H1 (cell line): ENCODE measurements at regions not wholly inside any gene's neighbourhood (a gene's known extent, or its start where the extent isn't known, plus 50 kb on each side); places are given as distances from the start of the nearest gene placed in this dataset.

Source experiments
- CEBPB ChIP-seq: IDR thresholded peaks from 2 replicates; pipeline ENCODE4 v1.6.1; 2012; ENCODE audit warnings: low read depth, low read length
- CHD2 ChIP-seq: IDR thresholded peaks from 2 replicates; pipeline ENCODE4 v1.6.1; 2012; ENCODE audit warnings: low read length, improper control_type of control experiment
- EZH2 ChIP-seq: fragments of 200-600 bp; sonication (generic); IDR thresholded peaks from 2 replicates; pipeline ENCODE4 v1.7.1; 2012; ENCODE audit warnings: low read depth, mild to moderate bottlenecking, moderate library complexity, low read length, inconsistent platforms; ENCODE audit not compliant: severe bottlenecking
- KDM5A ChIP-seq: fragments of 200-600 bp; IDR thresholded peaks from 2 replicates; pipeline ENCODE4 v1.7.1; 2012; ENCODE audit warnings: mild to moderate bottlenecking, low read length, inconsistent platforms, mixed read lengths
- NRF1 ChIP-seq: IDR thresholded peaks from 2 replicates; pipeline ENCODE4 v1.6.1; 2011; ENCODE audit warnings: mild to moderate bottlenecking, low read depth, low read length, improper control_type of control experiment
- POLR2A ChIP-seq, 2 experiments: IDR thresholded peaks; 1 replicate in 1 of 2; 2 replicates in 1 of 2; pipeline ENCODE4 v1.6.1; 2011; ENCODE audit warnings: low read depth in 2 of 2, low read length in 2 of 2, mild to moderate bottlenecking in 2 of 2; ENCODE audit errors: control extremely low read depth in 1 of 2
- POLR2AphosphoS5 ChIP-seq: IDR thresholded peaks from 2 replicates; pipeline ENCODE4 v1.6.1; 2011; ENCODE audit warnings: low read depth, low read length
- RAD21 ChIP-seq, 2 experiments: IDR thresholded peaks in 1 of 2; conservative IDR thresholded peaks in 1 of 2; 2 replicates each; pipeline ENCODE4 v1.6.1; 2011; ENCODE audit warnings: low read depth in 2 of 2, low read length in 2 of 2, improper control_type of control experiment in 1 of 2, inconsistent platforms in 1 of 2, mild to moderate bottlenecking in 1 of 2, moderate library complexity in 1 of 2
- TF ChIP-seq, protein P1 (sequence below), 3 experiments: IDR thresholded peaks; 1 replicate in 2 of 3; 2 replicates in 1 of 3; pipeline versions ENCODE4 v1.5.1 to v1.6.1; 2011; ENCODE audit warnings: low read length in 3 of 3, mild to moderate bottlenecking in 3 of 3, inconsistent platforms in 2 of 3, low read depth in 1 of 3, moderate library complexity in 1 of 3; ENCODE audit not compliant: insufficient read depth in 1 of 3; ENCODE audit errors: control extremely low read depth in 1 of 3
- TF ChIP-seq, protein P2 (sequence below): IDR thresholded peaks from 2 replicates; pipeline ENCODE4 v1.6.1; 2012; ENCODE audit warnings: inconsistent platforms

DNA sequence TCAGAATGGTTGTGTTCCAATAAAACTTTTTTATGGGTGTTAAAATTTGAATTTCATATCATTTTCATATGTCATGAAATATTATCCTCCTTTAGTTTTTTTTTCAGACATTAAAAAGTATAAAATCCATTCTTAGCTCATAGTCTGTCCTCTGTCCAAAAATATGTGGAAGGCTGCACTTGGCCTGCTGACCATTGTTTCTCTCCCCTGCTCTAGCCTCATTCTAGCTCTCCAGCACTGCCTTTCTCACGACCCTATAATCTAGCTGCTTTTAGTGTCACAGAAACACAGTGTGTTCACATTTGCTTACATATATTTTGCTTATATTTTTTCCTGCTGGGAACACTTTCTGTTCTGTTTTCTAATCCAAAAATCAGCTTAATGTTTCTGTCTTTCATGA, 165.0 kb upstream of the ANK2 start:
- TF ChIP-seq POLR2A (IDR thresholded peaks at IDR 0.05; ENCODE audit: control extremely low read depth in 1 of 2, low read depth in 2 of 2, low read length in 2 of 2) (no peak), POLR2AphosphoS5 (no peak), CEBPB (no peak), KDM5A (no peak), EZH2 (no peak), NRF1 (no peak), RAD21 (IDR thresholded peaks at IDR 0.05 in 1 of 2, conservative IDR thresholded peaks at IDR 0.05 in 1 of 2; ENCODE audit: low read depth in 2 of 2, low read length in 2 of 2) (no peak), CHD2 (no peak)
- TF ChIP-seq, protein P1, sequence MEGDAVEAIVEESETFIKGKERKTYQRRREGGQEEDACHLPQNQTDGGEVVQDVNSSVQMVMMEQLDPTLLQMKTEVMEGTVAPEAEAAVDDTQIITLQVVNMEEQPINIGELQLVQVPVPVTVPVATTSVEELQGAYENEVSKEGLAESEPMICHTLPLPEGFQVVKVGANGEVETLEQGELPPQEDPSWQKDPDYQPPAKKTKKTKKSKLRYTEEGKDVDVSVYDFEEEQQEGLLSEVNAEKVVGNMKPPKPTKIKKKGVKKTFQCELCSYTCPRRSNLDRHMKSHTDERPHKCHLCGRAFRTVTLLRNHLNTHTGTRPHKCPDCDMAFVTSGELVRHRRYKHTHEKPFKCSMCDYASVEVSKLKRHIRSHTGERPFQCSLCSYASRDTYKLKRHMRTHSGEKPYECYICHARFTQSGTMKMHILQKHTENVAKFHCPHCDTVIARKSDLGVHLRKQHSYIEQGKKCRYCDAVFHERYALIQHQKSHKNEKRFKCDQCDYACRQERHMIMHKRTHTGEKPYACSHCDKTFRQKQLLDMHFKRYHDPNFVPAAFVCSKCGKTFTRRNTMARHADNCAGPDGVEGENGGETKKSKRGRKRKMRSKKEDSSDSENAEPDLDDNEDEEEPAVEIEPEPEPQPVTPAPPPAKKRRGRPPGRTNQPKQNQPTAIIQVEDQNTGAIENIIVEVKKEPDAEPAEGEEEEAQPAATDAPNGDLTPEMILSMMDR (IDR thresholded peaks at IDR 0.05; ENCODE audit: control extremely low read depth in 1 of 3, insufficient read depth in 1 of 3, low read depth in 1 of 3, low read length in 3 of 3), result no peak
- TF ChIP-seq, protein P2, sequence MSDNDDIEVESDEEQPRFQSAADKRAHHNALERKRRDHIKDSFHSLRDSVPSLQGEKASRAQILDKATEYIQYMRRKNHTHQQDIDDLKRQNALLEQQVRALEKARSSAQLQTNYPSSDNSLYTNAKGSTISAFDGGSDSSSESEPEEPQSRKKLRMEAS, result no peak
